ENCODE measurements at regions not wholly inside any gene's neighbourhood (a gene's known extent, or its start where the extent isn't known, plus 50 kb on each side); places are given as distances from the start of the nearest gene placed in this dataset.

GRCh38 chr1:59237900-59238299, 59.0 kb upstream of the FGGY start:
- intact Hi-C loops (cut with DNase I; ENCODE audit: low total_unique reads): no loop called here
- no peak for DNase-seq
- H3K27me3 ChIP-seq: no peaks in the 10 kb centered on the region
- H3K36me3 ChIP-seq: no peaks in the 10 kb centered on the region
- TF ChIP-seq POLR2A (IDR thresholded peaks at IDR 0.05) (no peak), CTCF (IDR thresholded peaks at IDR 0.05) (no peak)
- no peak overlapping the region for H3K4me3 ChIP-seq
- no peaks in the 10 kb centered on the region for H3K9me3 ChIP-seq
- H3K4me1 ChIP-seq: no peaks in the 10 kb centered on the region
- H3K27ac ChIP-seq: no peak overlapping the region

GRCh38 chr1:59238333-59238934, 58.5 kb upstream of the FGGY start:
- no peak for TF ChIP-seq CTCF (IDR thresholded peaks at IDR 0.05)
- no peak for TF ChIP-seq POLR2A (IDR thresholded peaks at IDR 0.05)
- Histone ChIP-seq H3K27ac (no peak overlapping the region), H3K4me1 (no peaks in the 10 kb centered on the region), H3K9me3 (no peaks in the 10 kb centered on the region), H3K27me3 (no peaks in the 10 kb centered on the region), H3K36me3 (no peaks in the 10 kb centered on the region), H3K4me3 (no peak overlapping the region)
- DNase-seq: no peak
- intact Hi-C loops (cut with DNase I; ENCODE audit: low total_unique reads): no loop called here

DNA sequence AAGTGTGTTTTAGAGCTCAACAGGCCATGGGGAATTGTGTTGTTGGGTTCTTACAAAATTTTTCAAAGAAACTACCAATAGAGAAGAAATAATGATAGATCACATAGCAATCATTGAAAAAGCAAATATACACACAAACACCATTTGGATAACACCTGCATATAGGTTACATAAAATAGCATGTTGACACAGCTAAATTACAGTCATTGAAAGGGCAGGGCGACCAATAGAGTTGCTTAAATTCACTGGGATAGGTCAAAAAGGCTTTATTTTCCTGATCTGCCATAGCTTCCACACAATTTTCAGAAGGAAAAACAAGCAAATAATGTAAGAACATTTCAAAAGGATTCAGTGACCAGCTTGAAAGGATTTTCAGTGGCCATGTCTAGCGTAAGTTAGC, 57.9 kb upstream of the FGGY start:
- TF ChIP-seq CTCF (IDR thresholded peaks at IDR 0.05): no peak
- no peak for TF ChIP-seq POLR2A (IDR thresholded peaks at IDR 0.05)
- H3K4me1 ChIP-seq: no peaks in the 10 kb centered on the region
- H3K27ac ChIP-seq: no peak overlapping the region
- DNase-seq: no peak
- no peaks in the 10 kb centered on the region for H3K9me3 ChIP-seq
- H3K4me3 ChIP-seq: no peak overlapping the region
- intact Hi-C loops (cut with DNase I; ENCODE audit: low total_unique reads): no loop called here
- no peaks in the 10 kb centered on the region for H3K36me3 ChIP-seq
- no peaks in the 10 kb centered on the region for H3K27me3 ChIP-seq

- intact Hi-C loops (cut with DNase I; ENCODE audit: low total_unique reads): no loop called here
- no peaks in the 10 kb centered on the region for H3K4me1 ChIP-seq
- DNase-seq: no peak
- no peak overlapping the region for H3K4me3 ChIP-seq
- no peak for TF ChIP-seq POLR2A (IDR thresholded peaks at IDR 0.05)
- no peak for TF ChIP-seq CTCF (IDR thresholded peaks at IDR 0.05)
- peak overlapping the region; percentile 72 to 80 for H3K27ac ChIP-seq
- peaks cover 0 to 5% of the 10 kb centered on the region in 2 donors for H3K9me3 ChIP-seq
- H3K27me3 ChIP-seq: no peaks in the 10 kb centered on the region
- H3K36me3 ChIP-seq: no peaks in the 10 kb centered on the region
Measured at GRCh38 chr1:59241909-59242308, 55.0 kb upstream of the FGGY start.

DNA sequence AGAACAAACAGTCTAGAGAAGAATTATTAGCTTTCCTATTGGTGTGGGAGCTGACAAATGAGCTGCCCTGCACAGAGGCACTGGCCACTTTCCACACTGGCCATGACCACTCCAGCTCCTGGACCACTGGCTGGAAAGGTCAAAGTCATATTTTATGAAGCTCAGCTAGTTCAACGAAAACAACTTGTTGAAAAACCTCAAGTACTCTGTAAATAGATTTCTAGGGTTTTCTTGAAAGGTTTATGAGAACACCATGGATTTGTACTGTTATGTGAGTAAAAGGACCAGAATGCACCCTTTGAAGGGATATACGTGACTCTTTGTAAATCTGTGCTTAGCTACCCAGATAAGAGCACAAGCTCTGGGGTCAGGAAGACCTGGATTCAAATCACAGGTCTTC, 54.5 kb upstream of the FGGY start:
- H3K36me3 ChIP-seq: no peaks in the 10 kb centered on the region
- no peak for TF ChIP-seq CTCF (IDR thresholded peaks at IDR 0.05)
- TF ChIP-seq POLR2A (IDR thresholded peaks at IDR 0.05): no peak

More for the DNA sequence above, 54.5 kb upstream of the FGGY start:
- no peaks in the 10 kb centered on the region for H3K27me3 ChIP-seq
- H3K9me3 ChIP-seq: peaks cover 0 to 5% of the 10 kb centered on the region in 2 donors
- no peaks in the 10 kb centered on the region for H3K4me1 ChIP-seq
- intact Hi-C loops (cut with DNase I; ENCODE audit: low total_unique reads): no loop called here
- H3K4me3 ChIP-seq: no peak overlapping the region
- DNase-seq: peak; percentile 69 to 84
- H3K27ac ChIP-seq: peak overlapping the region; percentile 72 to 80

All from uterus (tissue), 3 donors.